Peyer's patch (tissue), 4 donors: ENCODE measurements at regions not wholly inside any gene's neighbourhood (a gene's known extent, or its start where the extent isn't known, plus 50 kb on each side); places are given as distances from the start of the nearest gene placed in this dataset.

Experiments
- CTCF ChIP-seq, 6 experiments: fragments of 450-650 bp in 4 of 6; fragments of 200-600 bp in 2 of 6; sonication (generic) in 1 of 6; IDR thresholded peaks; one replicate each; pipeline ENCODE4 v1.5.1; 2017 to 2019; ENCODE audit warnings: antibody characterized with exemption in 6 of 6, mild to moderate bottlenecking in 3 of 6, moderate library complexity in 1 of 6
- POLR2A ChIP-seq, 2 donors: fragments of 450-650 bp; IDR thresholded peaks; one replicate each; pipeline ENCODE4 v1.5.1; 2017; ENCODE audit warnings: antibody characterized with exemption in 2 of 2, mild to moderate bottlenecking in 2 of 2, moderate library complexity in 2 of 2

GRCh38 chr6:100134703-100135102 lies 140.7 kb upstream of the MCHR2 start:
- no peak for TF ChIP-seq CTCF (IDR thresholded peaks at IDR 0.05)
- no peak for TF ChIP-seq POLR2A (IDR thresholded peaks at IDR 0.05)
